GM18861 (cell line): ENCODE measurements at regions not wholly inside any gene's neighbourhood (a gene's known extent, or its start where the extent isn't known, plus 50 kb on each side); places are given as distances from the start of the nearest gene placed in this dataset.

Experiments used
- ATAC-seq: cut with Tn5 transposase; IDR thresholded peaks from one replicate; pipeline ENCODE4 v1.9.1; 2021; ENCODE audit not compliant: unreplicated experiment

GRCh38 chr18:46341986-46342525 is 237.9 kb downstream of the HAUS1 start:
- no peak for ATAC-seq

GRCh38 chr18:46343456-46343855 is 239.3 kb downstream of the HAUS1 start:
- no peak for ATAC-seq

- peak; percentile 57 for ATAC-seq
Measured at GRCh38 chr18:46343931-46344372, 239.8 kb downstream of the HAUS1 start.

- no peak for ATAC-seq
Measured at GRCh38 chr18:46344416-46345180, 240.4 kb downstream of the HAUS1 start.

- no peak for ATAC-seq
Measured at GRCh38 chr18:46345181-46345465, 240.9 kb downstream of the HAUS1 start.

- peak; percentile 55 for ATAC-seq
Measured at GRCh38 chr18:46346213-46346612, 242.0 kb downstream of the HAUS1 start.

GRCh38 chr18:46346896-46347630 is 242.9 kb downstream of the HAUS1 start:
- ATAC-seq: no peak

- ATAC-seq: no peak
Measured at GRCh38 chr18:46350598-46351159, 246.5 kb downstream of the HAUS1 start.

GRCh38 chr18:46352520-46353250 is 248.5 kb downstream of the HAUS1 start:
- no peak for ATAC-seq

- no peak for ATAC-seq
Measured at GRCh38 chr18:46353460-46353859, 249.3 kb downstream of the HAUS1 start.

GRCh38 chr18:46356278-46357033 is 252.3 kb downstream of the HAUS1 start:
- ATAC-seq: no peak

- no peak for ATAC-seq
Measured at GRCh38 chr18:46360102-46360699, 256.0 kb downstream of the HAUS1 start.

GRCh38 chr18:46360866-46361265 is 256.7 kb downstream of the HAUS1 start:
- no peak for ATAC-seq

GRCh38 chr18:46362533-46362932 is 258.3 kb downstream of the HAUS1 start:
- ATAC-seq: no peak

GRCh38 chr18:46364048-46364447 is 259.9 kb downstream of the HAUS1 start:
- ATAC-seq: no peak

- no peak for ATAC-seq
Measured at GRCh38 chr18:46366201-46366600, 262.0 kb downstream of the HAUS1 start.

GRCh38 chr18:46366751-46367376 is 262.7 kb downstream of the HAUS1 start:
- ATAC-seq: no peak

GRCh38 chr18:46369323-46369722 is 265.1 kb downstream of the HAUS1 start:
- no peak for ATAC-seq

GRCh38 chr18:46370898-46371297 is 266.7 kb downstream of the HAUS1 start:
- no peak for ATAC-seq

- no peak for ATAC-seq
Measured at GRCh38 chr18:46372670-46373069, 268.5 kb downstream of the HAUS1 start.
